Mesothelial cell of epicardium (in vitro differentiated cells): ENCODE measurements at regions not wholly inside any gene's neighbourhood (a gene's known extent, or its start where the extent isn't known, plus 50 kb on each side); places are given as distances from the start of the nearest gene placed in this dataset.
A peak's percentile ranks its signal among the peaks of the same experiment; 100 is the strongest.

Experiments
- DNase-seq, 2 experiments: peaks; one replicate each; pipeline ENCODE4 v3.0.0; 2021; ENCODE audit warnings: low spot score in 2 of 2; ENCODE audit not compliant: unreplicated experiment in 2 of 2
- H3K27ac Mint-ChIP-seq: 2 replicates; pipeline ENCODE4 v1.8.0; 2021; ENCODE audit warnings: mixed read lengths
- H3K27me3 Mint-ChIP-seq: 2 replicates; pipeline ENCODE4 v1.8.0; 2021; ENCODE audit warnings: low read depth, mixed read lengths
- H3K36me3 Mint-ChIP-seq: 2 replicates; pipeline ENCODE4 v1.8.0; 2021; ENCODE audit warnings: mixed read lengths
- H3K4me1 Mint-ChIP-seq: 2 replicates; pipeline ENCODE4 v1.8.0; 2021; ENCODE audit warnings: mixed read lengths
- H3K4me3 Mint-ChIP-seq: 2 replicates; pipeline ENCODE4 v1.8.0; 2021; ENCODE audit warnings: mild to moderate bottlenecking, moderate library complexity, mixed read lengths
- H3K9me3 Mint-ChIP-seq: 2 replicates; pipeline ENCODE4 v1.8.0; 2021; ENCODE audit warnings: mixed read lengths
- TF ChIP-seq, protein P1 (sequence below): fragments of 200-600 bp; sonication (generic); IDR thresholded peaks from one replicate; pipeline ENCODE4 v1.5.0; 2021; ENCODE audit warnings: antibody characterized with exemption; ENCODE audit not compliant: unreplicated experiment

DNA sequence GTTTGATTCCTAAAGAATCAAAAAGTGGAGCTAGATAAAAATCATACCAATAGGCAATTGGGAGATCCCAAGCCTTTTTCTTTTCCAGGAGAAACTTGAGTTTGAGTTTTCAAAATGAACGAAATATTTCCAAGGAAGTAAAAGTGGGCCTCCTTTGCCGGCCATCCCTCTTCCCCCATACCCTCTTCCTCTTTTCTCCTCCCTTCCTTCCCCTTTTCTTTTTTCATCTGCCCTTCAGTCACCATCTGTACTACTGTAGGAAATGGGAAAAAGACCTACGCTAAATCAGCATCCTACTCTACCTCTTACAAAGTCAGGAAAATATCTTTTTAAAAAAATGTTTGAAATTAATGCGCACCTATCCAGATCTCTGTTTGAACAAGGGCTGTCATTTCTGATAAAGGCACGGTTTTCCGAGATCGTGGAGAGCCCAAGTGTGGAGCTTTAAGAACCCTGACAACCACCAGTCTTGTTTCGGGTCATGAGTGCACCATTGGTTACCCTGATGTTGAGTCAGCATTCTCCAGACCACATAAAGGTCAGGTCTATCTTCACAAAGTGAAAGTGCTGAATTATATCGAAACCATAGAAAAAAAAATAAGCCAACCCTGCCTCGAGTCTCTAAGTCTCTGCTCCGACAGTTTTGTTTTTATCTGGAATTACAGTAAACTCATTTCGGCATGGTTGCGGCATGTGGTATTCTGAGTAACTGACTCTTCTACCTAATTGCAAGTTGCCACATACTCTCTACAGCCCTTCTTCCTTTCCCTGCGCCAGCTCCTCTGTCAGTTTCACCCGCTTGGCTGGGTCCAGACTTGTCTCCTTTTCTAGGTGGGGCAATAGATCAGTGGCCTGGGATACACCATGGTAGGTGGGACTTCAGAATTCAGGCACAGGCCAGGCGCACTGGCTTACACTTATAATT is 140.2 kb upstream of the KLF3 start:
- no peaks in the 10 kb centered on the region for H3K4me1 Mint-ChIP-seq
- H3K27ac Mint-ChIP-seq, result no peak overlapping the region

GRCh38 chr4:38526412-38526811 is 137.6 kb upstream of the KLF3 start:
- H3K27me3 Mint-ChIP-seq, result no peaks in the 10 kb centered on the region
- peaks cover 5% of the 10 kb centered on the region for H3K4me1 Mint-ChIP-seq
- no peak for DNase-seq
- no peak overlapping the region for H3K27ac Mint-ChIP-seq
- TF ChIP-seq, protein P1, sequence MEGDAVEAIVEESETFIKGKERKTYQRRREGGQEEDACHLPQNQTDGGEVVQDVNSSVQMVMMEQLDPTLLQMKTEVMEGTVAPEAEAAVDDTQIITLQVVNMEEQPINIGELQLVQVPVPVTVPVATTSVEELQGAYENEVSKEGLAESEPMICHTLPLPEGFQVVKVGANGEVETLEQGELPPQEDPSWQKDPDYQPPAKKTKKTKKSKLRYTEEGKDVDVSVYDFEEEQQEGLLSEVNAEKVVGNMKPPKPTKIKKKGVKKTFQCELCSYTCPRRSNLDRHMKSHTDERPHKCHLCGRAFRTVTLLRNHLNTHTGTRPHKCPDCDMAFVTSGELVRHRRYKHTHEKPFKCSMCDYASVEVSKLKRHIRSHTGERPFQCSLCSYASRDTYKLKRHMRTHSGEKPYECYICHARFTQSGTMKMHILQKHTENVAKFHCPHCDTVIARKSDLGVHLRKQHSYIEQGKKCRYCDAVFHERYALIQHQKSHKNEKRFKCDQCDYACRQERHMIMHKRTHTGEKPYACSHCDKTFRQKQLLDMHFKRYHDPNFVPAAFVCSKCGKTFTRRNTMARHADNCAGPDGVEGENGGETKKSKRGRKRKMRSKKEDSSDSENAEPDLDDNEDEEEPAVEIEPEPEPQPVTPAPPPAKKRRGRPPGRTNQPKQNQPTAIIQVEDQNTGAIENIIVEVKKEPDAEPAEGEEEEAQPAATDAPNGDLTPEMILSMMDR, result no peak
- H3K4me3 Mint-ChIP-seq, result no peak overlapping the region
- H3K36me3 Mint-ChIP-seq, result no peaks in the 10 kb centered on the region
- peaks cover 5% of the 10 kb centered on the region for H3K9me3 Mint-ChIP-seq

More for the DNA sequence above, 140.2 kb upstream of the KLF3 start:
- TF ChIP-seq, protein P1, result no peak
- no peak for DNase-seq
- H3K9me3 Mint-ChIP-seq, result peaks cover 11% of the 10 kb centered on the region
- no peaks in the 10 kb centered on the region for H3K36me3 Mint-ChIP-seq
- no peaks in the 10 kb centered on the region for H3K27me3 Mint-ChIP-seq
- H3K4me3 Mint-ChIP-seq, result no peak overlapping the region

GRCh38 chr4:38529189-38530115 is 134.5 kb upstream of the KLF3 start:
- H3K4me1 Mint-ChIP-seq, result peaks cover 9% of the 10 kb centered on the region
- TF ChIP-seq, protein P1, result no peak
- no peaks in the 10 kb centered on the region for H3K36me3 Mint-ChIP-seq
- DNase-seq, result no peak
- H3K9me3 Mint-ChIP-seq, result peaks cover 9% of the 10 kb centered on the region
- H3K27me3 Mint-ChIP-seq, result no peaks in the 10 kb centered on the region
- no peak overlapping the region for H3K27ac Mint-ChIP-seq
- H3K4me3 Mint-ChIP-seq, result no peak overlapping the region

DNA sequence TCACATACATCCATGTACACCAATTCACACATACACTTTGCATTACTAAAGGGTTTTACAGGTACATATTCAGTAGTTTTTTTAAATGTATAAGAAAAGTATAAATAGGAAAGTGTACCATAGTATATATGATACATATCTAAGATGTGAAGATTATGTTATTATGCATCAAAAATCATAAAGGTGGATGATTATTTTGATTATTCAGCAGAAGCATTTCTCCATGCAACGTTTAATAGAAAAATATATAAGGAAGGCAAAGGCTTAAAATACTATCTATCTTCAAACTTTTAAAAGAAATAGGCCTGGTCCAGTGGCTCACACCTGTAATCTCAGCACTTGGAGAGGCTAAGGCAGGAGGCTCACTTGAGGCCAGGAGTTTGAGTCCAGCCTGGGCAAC is 133.5 kb upstream of the KLF3 start:
- TF ChIP-seq, protein P1, result no peak
- no peak overlapping the region for H3K27ac Mint-ChIP-seq
- no peak overlapping the region for H3K4me3 Mint-ChIP-seq
- H3K4me1 Mint-ChIP-seq, result peaks cover 9% of the 10 kb centered on the region
- H3K9me3 Mint-ChIP-seq, result peaks cover 9% of the 10 kb centered on the region
- H3K27me3 Mint-ChIP-seq, result no peaks in the 10 kb centered on the region
- no peak for DNase-seq
- no peaks in the 10 kb centered on the region for H3K36me3 Mint-ChIP-seq

GRCh38 chr4:38531141-38531727 is 132.8 kb upstream of the KLF3 start:
- Mint-ChIP-seq H3K4me3 (no peak overlapping the region), H3K27me3 (no peaks in the 10 kb centered on the region), H3K9me3 (peaks cover 9% of the 10 kb centered on the region), H3K27ac (peak overlapping the region; percentile 35), H3K36me3 (no peaks in the 10 kb centered on the region), H3K4me1 (peaks cover 9% of the 10 kb centered on the region)
- TF ChIP-seq, protein P1, result no peak
- DNase-seq, result no peak
